HG02885 (cell line): ENCODE measurements at regions not wholly inside any gene's neighbourhood (a gene's known extent, or its start where the extent isn't known, plus 50 kb on each side); places are given as distances from the start of the nearest gene placed in this dataset.

Source experiments
- ATAC-seq: cut with Tn5 transposase; IDR thresholded peaks from one replicate; pipeline ENCODE4 v1.9.1; 2021; ENCODE audit warnings: mild to moderate bottlenecking; ENCODE audit not compliant: unreplicated experiment, poor library complexity

- ATAC-seq: no peak
Measured at GRCh38 chr12:63266988-63267387, 116.0 kb upstream of the AVPR1A start.

- no peak for ATAC-seq
Measured at GRCh38 chr12:63264629-63265028, 113.6 kb upstream of the AVPR1A start.

GRCh38 chr12:63250486-63250885 lies 99.5 kb upstream of the AVPR1A start:
- ATAC-seq: no peak

GRCh38 chr12:63238892-63239291 lies 87.9 kb upstream of the AVPR1A start:
- no peak for ATAC-seq

GRCh38 chr12:63232896-63233295 lies 81.9 kb upstream of the AVPR1A start:
- ATAC-seq: no peak

- no peak for ATAC-seq
Measured at GRCh38 chr12:63228853-63229252, 77.9 kb upstream of the AVPR1A start.

- no peak for ATAC-seq
Measured at GRCh38 chr12:63226792-63227463, 75.9 kb upstream of the AVPR1A start.

GRCh38 chr12:63224396-63224795 lies 73.4 kb upstream of the AVPR1A start:
- ATAC-seq: no peak

- no peak for ATAC-seq
Measured at GRCh38 chr12:63223128-63223527, 72.1 kb upstream of the AVPR1A start.

- no peak for ATAC-seq
Measured at GRCh38 chr12:63222582-63222981, 71.6 kb upstream of the AVPR1A start.

- no peak for ATAC-seq
Measured at GRCh38 chr12:63220921-63221320, 69.9 kb upstream of the AVPR1A start.

- ATAC-seq: no peak
Measured at GRCh38 chr12:63212316-63212715, 61.3 kb upstream of the AVPR1A start.

GRCh38 chr12:63208956-63209355 lies 58.0 kb upstream of the AVPR1A start:
- ATAC-seq: no peak

GRCh38 chr12:63206909-63207308 lies 55.9 kb upstream of the AVPR1A start:
- ATAC-seq: no peak

GRCh38 chr12:63206494-63206893 lies 55.5 kb upstream of the AVPR1A start:
- no peak for ATAC-seq
